ENCODE measurements at regions not wholly inside any gene's neighbourhood (a gene's known extent, or its start where the extent isn't known, plus 50 kb on each side); places are given as distances from the start of the nearest gene placed in this dataset.

DNA sequence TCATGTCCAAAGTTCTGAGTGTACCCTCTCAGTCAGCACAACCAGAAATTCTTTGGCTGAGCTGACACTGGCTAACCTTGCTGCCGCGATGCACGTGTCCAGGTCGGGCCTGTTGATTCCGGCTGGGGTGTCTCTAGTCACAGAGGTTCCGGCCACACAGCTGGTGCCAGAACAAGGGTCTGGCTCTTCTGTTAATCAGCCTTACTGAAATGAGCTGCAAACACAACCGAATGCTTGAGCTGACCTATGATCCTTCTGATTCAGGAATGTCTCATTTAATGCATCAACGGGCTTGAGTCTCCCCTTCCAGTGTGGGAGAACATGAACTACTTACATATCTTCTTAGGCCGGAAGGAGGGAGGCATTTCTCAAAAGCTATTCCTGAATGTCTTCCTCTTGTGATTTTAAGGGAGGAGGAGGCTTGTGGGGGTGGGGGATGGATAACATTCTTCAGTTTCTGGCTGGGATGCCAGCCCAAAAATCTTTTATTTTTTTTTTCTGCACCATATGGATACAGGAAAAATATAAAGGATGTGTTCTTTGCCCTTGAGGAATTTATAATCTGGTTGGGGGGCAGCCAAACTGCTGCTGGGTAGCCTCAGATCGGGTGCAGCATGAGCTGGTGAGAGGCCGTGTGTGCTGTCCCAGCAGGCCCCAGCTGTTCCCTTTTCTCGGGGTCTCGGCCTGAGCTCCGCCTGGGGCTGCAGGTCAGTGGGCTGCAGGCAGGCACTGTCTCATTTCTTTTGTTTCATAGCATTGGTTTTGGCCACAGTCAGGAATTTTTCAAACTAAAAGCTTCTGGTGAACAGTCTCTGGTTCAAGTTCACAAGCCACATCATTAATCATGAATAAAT, 319.1 kb upstream of the TBL1XR1 start:
- no peak for DNase-seq

DNA sequence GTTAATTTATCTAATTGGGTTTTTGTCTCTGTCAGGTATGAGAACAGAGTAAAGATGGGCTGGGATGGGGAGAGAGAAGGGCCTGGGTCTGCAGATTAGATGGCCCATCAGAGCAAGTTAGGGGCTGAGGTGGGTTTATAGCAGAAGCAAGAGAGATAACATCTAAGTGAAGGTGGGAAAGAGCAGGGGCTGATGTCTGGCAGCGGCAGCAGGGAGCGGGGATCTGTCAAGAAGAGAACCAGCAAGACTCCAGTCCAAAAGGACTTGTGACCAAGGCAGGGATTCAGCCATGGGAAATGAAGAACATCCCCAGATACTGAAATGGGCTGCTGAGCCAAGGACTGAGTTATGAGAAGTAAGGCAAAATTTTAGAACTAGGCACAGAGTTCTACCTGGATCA, 320.6 kb upstream of the TBL1XR1 start:
- DNase-seq = no peak

DNA sequence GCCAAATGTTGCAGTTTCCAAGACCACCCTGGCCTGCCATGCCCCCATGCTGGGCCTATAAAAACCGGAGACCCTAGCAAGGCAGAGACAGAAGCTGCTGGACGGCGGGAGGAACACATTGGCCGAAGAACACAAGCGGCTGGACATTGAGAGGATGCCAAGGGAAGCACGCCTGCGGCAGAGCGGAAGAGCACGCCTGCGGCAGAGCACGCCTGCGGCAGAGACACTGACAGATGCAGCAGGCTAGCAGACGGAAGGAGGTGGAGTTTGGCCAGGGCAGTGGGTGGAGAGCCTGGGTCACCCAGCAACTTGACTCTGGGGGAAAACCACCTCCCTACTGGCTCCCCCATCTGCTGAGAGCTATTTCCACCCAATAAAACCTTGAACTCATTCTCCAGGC, 322.3 kb upstream of the TBL1XR1 start:
- no peak for DNase-seq

DNA sequence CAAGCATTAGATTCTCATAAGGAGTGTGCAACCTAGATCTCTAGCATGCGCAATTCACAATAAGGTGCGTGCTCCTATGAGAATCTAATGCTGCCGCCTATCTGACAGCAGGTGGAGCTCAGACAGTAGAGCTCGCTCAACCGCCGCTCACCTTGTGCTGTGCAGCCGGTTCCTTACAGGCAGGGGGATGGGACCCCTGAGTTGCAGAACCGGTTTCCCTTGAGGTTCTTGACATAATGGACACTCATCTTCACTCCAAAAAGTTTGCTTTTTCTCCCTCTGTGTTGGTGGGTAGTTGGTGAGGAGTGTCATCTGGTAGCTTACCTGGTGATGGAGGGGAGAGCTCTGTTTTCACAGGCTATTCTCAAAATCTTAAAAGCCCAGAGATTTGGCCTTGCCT, 324.0 kb upstream of the TBL1XR1 start:
- DNase-seq = no peak

DNA sequence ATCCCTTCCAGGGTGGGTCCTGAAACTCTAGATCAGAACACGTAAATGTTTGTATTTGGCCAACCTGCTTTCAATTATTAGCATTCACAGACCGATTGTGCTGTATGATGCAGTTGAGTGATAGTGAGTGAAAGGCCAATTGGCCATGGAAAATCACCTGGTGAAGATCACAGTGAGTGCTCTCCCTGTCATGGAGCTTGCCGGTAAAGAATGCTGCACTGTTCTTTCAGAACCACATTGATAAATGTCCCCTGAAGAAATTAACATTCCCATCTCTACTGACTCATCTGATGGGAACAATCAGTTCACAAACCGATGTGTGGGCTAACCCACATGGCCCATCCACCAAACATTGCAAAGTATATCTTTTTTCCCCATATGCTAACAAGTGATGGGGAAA, 324.8 kb upstream of the TBL1XR1 start:
- DNase-seq = no peak

DNA sequence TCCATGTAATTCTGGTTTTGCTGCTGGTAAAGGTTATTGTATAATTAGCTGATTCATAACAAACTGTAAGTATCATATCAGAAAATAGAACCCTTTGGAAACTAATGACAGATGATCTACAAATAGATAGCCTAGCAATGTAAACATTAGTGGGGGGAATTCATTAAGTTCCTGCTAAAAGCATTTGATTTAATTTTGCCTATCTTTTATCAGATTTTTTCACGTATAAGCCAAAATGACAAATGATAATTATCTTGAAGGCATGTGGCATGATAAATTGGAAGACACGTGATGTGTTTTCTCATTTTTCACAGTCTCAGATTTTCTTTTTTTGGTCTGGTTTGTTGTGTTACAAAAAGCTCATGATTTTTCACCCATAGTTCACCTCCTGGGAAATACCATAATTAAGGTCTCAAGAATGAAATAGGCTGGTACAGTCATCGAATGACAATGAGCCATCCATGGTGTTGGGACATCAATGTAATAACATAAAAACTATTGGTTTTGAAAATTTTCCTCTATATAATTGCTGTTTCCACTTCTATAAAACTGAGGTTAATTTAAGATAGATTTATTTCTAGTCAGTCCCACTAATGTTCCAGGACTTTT, 325.9 kb upstream of the TBL1XR1 start:
- no peak for DNase-seq

DNA sequence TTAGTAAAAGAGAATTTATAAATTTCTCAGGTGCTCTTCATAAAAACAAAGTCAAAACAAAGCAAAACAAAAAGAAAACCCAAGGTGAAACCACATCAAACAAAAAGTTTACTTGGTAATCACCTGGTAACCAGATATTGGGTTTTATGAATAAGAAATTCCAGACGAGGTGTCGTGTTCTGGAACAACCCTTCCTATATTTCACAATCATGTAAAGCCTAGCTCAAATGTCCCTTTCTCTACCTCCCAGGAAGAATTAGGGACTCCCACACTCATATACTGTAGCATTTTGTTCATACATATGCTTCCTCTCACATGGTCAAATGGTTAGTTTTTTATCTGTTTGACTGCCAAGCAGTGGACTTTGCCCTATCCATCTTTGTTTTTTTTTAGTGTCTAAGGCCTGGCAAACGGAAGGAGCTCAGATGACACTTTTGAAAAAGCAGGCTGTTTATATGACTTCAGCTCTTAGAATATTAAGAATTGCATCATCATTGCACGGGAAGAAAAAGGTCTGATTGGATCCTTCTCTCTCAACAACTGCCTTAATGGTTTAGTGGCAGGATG, 326.7 kb upstream of the TBL1XR1 start:
- DNase-seq = no peak

DNA sequence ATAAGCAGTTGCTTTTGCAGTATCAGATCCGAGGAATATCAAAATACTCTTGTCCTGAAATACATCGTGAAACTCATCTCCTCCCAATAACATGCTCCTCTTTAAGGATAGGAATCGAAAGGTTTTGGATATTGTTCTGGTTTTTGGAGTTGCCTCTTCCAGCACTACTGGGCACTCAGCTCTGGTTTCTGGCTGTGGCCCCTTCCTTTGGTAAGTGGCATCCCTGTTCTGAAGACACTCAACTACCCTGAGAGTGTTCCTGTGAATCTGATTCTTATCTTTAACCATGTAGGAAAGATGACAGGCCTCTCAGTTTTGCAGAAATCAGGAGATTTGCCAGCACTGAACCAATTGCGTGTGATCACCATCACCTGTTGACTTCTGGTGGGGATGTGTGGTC, 327.5 kb upstream of the TBL1XR1 start:
- no peak for DNase-seq

DNA sequence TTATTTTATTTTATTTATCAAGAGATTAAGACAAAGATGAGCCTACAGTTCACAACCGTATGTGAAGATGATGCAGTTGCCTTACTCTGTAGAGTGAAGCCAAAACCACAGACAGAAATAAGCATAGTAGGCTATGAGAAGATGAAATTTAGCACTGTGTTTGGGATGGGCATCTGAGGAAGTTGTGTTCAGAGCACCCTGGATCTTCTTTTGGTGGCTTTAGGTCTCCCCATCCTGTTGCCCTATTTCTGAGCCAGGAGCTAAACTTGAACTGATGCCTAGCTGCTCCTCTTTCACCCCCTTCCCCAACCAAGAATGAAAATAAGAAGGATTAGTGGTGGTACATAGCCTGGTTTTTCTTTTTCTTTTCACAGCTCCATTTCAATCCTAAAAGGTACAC, 328.1 kb upstream of the TBL1XR1 start:
- no peak for DNase-seq

DNA sequence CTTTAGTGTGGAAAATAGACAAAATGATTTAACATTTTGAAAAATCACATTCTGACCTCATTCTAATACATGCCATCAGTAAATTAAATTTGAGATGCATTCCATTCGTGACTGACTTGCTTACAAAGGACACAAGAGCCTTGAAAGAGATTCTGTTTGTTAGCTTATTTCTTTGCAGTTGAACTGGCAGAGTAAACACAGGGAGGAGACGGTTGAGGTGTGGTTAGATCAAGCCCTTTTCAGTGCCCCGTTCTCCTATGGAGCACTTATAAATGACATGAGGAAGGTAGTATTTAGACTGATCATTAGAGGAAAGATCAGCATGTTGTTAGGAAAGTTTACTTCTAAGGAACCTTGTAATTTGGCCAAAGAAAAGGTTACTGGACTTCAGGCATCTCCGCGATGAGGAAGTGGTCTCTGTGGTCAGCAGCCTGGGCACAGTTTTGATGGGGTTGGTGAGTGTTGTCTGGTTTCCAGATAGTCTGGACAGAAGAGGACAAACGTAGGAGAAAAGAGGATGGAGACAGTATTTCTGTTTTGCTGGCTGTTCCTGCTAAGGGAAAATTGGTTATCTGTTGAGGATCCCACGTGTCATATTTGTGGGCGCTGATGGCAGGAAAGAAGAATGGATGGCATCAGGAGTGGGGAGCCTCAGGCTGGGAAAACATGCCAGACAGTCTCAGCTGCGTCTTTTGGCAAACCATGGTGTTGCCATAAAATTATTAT, 328.9 kb upstream of the TBL1XR1 start:
- DNase-seq = no peak

DNA sequence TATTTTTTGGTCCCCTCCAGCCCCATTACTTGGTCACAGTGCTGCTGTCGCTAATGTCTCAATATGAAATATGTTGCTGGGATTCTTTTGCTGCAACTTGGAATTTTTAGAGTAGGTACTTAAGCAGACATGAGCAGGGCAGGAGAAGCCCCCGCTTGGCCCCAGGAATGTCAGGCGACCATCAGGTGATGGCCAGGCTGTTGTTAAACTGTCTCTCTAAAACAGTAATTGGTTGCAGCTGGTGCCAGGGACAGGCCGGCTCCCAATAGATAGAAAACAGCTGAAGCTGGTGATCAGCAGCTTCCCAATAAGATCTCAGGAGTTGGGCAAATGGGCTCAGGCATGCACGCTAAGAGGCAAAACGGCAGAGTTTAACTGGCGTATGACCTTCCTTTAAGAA, 329.9 kb upstream of the TBL1XR1 start:
- no peak for DNase-seq

DNA sequence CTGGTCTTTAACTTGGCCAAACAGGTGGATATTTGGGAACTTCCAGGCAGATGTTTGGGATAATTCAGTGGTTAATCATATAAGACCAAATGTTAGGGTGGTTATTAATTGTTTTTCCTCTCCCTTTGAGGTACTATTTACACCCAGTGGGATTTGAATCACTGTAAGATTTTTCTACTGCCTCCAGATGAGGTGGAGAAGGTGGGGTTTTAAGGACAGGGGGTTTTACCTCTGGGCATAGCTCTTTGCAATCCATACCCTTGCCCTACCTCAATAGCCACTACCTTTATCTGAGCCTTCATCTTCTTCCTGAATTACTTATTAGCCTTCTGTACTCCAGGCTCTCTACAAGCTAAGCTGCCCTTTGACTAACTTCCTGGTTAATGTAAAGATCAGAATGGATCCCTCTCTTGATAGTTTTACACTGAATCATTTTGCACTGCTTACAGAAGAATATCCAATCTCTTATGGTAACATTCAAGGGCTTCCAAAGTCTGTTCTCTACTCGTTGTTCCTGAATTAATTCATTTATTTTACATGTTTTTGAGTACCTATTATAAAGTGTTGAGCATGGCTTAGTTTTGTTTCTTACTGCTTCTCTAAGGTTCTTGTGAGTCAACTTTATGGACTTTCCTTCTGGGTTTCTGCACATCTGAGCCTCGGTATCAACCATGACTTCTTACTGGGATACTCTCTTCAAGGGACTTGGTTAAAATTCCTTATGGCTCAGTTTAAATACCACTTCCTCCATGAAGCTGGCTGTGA, 331.2 kb upstream of the TBL1XR1 start:
- DNase-seq = no peak

DNA sequence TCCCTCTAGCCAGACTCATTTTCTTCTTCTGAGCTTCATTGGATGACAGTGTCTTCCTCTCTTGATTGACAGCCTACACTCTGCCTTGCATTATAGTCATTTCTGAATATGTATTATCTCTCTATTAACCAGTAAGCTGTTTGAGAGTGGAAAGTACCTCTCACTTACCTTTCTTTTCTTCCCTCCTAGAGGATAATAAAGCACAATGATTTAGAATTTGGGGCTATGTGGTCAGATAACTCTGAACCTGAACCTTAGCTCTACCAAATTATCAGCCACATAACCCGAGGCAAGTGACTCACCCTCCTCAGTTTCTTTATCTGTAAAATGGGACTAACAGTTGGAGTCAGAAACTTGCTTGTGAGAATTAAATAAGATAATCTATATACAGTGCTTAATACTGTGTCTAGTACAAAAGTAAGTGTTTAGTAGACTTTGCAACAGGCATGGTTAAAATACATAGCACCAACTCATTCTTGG, 331.8 kb upstream of the TBL1XR1 start:
- no peak for DNase-seq

DNA sequence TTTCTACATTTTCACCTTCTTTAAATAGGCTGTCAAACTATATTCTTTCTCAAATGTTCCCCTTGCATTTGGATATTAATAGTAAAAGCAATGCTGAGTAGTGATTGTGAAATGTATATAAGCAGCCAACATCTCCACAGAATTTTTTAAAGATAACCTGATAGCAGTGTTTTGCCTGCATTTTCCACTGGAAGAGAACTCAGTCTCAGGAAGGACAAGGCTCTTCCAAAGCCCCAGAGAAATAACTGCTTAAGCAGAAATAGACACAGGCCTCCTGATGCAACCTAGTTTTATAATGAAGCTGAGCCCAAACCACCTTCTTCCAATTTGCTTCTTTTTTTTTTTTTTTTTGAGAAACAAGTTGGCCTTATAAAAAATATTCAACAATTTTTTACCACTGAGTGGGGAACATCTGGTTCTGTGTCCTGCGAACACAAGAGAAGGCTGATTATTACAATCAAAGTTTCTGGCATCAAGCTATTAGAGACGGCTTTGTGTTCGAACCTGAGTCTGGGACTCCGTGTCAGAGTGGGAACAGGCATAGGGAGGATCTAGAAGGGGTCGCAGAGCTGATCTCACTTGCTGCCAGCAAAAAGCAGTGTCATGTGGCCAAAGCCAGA, 332.5 kb upstream of the TBL1XR1 start:
- no peak for DNase-seq

DNA sequence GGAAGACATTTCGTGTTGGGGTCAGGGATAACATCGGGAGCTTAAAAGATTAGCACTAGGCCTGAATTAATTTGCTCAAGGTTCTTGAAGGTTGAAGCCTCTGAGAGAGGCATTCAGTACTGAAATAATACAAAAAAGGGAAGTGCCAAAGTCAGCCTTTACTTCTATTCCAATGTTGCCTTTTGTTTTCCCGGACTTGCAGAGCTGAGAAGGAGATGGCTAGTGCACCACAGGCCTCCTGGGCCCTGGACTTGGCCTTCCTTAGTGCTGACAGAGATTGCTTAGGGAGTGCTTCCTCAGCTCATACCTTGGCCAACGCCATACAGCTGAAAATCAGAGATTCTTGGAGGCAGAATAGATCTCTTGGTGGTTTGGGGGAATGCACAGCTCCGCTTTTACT, 333.6 kb upstream of the TBL1XR1 start:
- DNase-seq = no peak

DNA sequence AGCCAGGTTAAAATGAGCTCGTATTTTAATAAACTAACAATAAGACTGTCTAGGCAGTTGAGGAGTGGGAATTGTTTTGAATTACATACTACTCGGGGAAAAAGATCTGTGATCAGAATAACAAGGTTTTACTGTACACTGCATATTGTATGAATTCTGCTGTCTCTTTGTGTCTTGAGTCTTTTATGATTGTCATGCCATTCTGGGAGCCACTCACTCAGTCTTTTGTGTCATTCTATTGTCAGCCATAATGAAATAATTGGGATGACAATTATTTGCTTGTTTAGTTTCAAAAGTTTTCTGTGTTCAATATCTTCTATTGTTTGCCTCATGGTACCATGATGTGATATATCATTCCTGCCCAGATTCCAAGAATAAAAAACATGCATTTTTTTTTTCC, 339.6 kb upstream of the TBL1XR1 start:
- DNase-seq = no peak

DNA sequence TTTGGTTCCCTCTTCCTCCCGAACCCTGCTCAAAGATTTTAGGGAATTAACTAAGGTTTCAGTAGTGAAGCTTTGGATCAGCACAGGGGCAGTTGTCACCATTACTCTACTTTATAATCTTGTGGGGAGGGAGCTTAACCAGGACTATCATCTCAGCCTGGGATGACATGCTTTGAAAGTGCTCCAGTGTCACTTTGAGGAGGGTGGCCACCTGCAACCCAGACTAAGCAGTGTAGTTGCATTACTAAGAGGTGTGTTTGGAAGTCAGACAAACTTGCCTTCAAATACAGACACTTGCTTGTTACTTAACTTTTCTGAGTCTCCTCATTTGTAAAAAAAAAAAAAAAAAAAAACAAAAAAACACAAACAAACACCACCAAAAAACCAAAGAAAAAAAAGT, 340.3 kb upstream of the TBL1XR1 start:
- DNase-seq = no peak

DNA sequence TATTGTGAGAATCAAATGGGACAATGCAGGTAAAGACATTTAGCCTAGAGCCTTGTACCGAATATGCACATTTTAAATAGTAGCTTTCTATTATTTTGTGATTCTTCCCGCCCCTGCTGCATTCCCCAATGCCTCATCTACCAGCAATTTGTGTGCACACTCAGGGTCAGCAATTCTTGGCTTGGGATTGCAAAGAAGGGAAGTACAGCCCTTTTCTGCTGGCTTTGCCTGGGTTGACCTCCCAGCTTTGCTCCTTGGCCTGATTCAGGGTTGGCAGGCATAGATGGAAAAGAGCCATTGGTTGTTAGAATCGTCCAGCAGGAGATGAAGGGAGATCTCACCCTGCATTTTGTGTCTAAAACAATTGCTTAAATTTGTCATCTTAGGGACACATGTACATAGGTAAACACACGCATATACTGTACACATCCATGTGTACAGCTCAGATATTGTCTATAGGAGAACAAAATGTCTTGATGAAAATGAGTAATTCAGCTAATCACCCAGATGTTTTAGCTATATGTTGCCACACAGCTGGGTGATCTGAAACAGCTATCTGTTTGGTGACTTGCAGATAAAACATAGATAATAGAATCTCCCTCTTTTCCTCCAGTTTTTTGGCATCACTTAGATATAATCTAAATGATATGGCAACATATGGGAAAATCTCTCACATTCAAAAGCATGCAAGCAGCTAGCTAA, 340.9 kb upstream of the TBL1XR1 start:
- no peak for DNase-seq

DNA sequence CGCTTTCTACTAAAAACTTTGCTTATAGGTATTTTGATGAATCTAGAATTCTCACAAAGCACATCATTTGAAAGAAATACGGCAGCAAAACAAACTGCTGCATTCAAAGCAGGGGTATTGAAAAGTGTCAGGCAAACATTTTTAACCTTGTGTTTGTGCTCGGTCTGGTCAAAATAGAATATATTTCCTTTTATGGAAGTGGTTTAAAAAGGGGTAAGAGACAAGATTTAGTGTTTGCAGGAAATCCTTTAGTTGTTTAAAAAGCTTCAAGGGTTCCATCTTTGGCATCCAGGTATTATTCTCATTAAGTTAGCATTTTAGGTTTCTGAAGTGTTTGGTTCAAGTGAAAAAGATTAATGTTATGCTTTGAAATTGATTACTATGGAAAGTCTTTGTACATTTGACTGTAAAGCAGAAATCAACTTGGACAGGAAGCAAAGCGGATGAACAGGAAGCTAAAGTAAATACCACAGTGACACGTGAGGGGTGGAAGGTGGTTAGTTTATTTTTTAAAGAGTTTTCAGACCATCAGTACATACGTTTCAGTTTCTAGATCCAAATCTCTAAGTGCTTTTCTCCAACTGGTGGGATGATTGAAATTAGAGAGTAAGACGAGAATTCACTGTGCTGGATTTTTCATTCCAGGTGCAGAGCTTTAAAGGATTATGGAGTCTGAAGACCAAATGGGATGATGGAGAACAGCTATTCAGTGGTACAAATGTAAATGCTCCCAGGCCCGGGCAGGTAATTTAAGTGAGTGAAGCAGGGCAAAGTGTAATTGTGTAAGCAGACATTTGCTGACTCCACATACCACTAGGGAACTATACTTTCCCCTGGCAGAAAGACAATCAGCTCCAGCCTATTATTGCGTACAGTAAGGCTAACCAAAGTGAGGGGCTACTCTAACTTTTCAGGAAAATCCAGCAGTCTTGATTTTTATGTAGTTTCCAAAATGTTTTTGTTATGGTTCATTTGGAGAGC, 341.8 kb upstream of the TBL1XR1 start:
- no peak for DNase-seq

DNA sequence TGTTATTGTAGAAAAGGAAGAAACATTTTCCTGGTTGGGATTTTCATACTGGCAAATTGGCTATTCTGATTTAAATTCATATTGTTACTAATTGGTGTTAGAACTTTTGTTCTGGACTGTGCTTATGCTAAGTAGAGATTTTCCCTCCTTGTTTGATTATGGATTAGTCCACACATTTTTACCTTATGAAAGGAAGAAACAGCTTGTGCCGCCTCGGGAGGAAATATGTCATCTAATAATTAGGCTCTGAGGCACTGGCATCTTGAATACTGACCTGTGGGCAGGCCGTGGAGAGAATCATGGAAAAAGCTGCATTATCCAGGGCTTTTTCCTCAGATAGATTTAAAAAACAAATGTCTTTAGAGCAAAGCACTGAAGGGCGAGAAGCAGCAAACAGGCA, 344.3 kb upstream of the TBL1XR1 start:
- no peak for DNase-seq

All from stimulated activated CD4-positive, alpha-beta T cell treated with anti-CD3 and anti-CD28 coated beads, Interleukin-4, amount 100 ng/mL, for 4 hours (primary cell).